Trophoblast cell (in vitro differentiated cells and primary cell): ENCODE measurements at regions not wholly inside any gene's neighbourhood (a gene's known extent, or its start where the extent isn't known, plus 50 kb on each side); places are given as distances from the start of the nearest gene placed in this dataset.

Experiments
- DNase-seq, 2 donors: peaks; one replicate each; pipeline ENCODE4 v3.0.0-alpha.2; 2016
- H2AFZ ChIP-seq: 2 replicates; pipeline ENCODE4 v1.6.1; 2013; ENCODE audit warnings: low read length, moderate library complexity, mild to moderate bottlenecking; ENCODE audit not compliant: insufficient read depth, poor library complexity
- H2AK5ac ChIP-seq: 2 replicates; pipeline ENCODE4 v1.6.1; 2013; ENCODE audit warnings: mild to moderate bottlenecking, low read length
- H2BK120ac ChIP-seq: 2 replicates; pipeline ENCODE4 v1.6.1; 2013; ENCODE audit warnings: low read length, mild to moderate bottlenecking, moderate library complexity; ENCODE audit not compliant: insufficient read depth, poor library complexity
- H2BK12ac ChIP-seq: 2 replicates; pipeline ENCODE4 v1.6.1; 2013; ENCODE audit warnings: mild to moderate bottlenecking, low read length, moderate library complexity
- H2BK5ac ChIP-seq: 2 replicates; pipeline ENCODE4 v1.6.1; 2013; ENCODE audit warnings: low read length, low read depth, moderate library complexity, mild to moderate bottlenecking; ENCODE audit not compliant: poor library complexity
- H3K14ac ChIP-seq: 2 replicates; pipeline ENCODE4 v1.6.1; 2013; ENCODE audit warnings: mild to moderate bottlenecking, low read length
- H3K18ac ChIP-seq: 2 replicates; pipeline ENCODE4 v1.6.1; 2013; ENCODE audit warnings: mild to moderate bottlenecking, low read length
- H3K23ac ChIP-seq: 2 replicates; pipeline ENCODE4 v1.6.1; 2013; ENCODE audit warnings: low read length
- H3K27ac ChIP-seq: 2 replicates; pipeline ENCODE4 v1.5.1; 2013; ENCODE audit warnings: low read depth, mild to moderate bottlenecking, inconsistent platforms, low read length, moderate library complexity
- H3K27me3 ChIP-seq: 2 replicates; pipeline ENCODE4 v1.6.1; 2013; ENCODE audit warnings: inconsistent platforms, mild to moderate bottlenecking, low read length, moderate library complexity; ENCODE audit not compliant: insufficient read depth
- H3K36me3 ChIP-seq, 2 experiments: 1 replicate in 1 of 2; 2 replicates in 1 of 2; pipeline ENCODE4 v1.6.1; 2013; ENCODE audit warnings: low read length in 2 of 2, mild to moderate bottlenecking in 2 of 2, moderate library complexity in 1 of 2; ENCODE audit not compliant: insufficient read depth in 2 of 2, control insufficient read depth in 1 of 2
- H3K4ac ChIP-seq: 2 replicates; pipeline ENCODE4 v1.6.1; 2013; ENCODE audit warnings: low read depth, mild to moderate bottlenecking, low read length, moderate library complexity
- H3K4me1 ChIP-seq, 2 experiments: 1 replicate in 1 of 2; 2 replicates in 1 of 2; pipeline ENCODE4 v1.6.1; 2013; ENCODE audit warnings: low read length in 2 of 2, mild to moderate bottlenecking in 2 of 2, moderate library complexity in 1 of 2; ENCODE audit not compliant: insufficient read depth in 2 of 2, control insufficient read depth in 1 of 2
- H3K4me2 ChIP-seq: 2 replicates; pipeline ENCODE4 v1.6.1; 2013; ENCODE audit warnings: inconsistent platforms, mild to moderate bottlenecking, low read length, moderate library complexity
- H3K4me3 ChIP-seq: 2 replicates; pipeline ENCODE4 v1.5.1; 2013; ENCODE audit warnings: mild to moderate bottlenecking, low read depth, low read length, inconsistent platforms
- H3K79me1 ChIP-seq: one replicate; pipeline ENCODE4 v1.6.1; 2013; ENCODE audit warnings: low read length
- H3K79me2 ChIP-seq: 2 replicates; pipeline ENCODE4 v1.6.1; 2013; ENCODE audit warnings: low read length, mild to moderate bottlenecking; ENCODE audit not compliant: control insufficient read depth, insufficient read depth, poor library complexity
- H3K9ac ChIP-seq: 2 replicates; pipeline ENCODE4 v1.6.1; 2013; ENCODE audit warnings: mild to moderate bottlenecking, low read length
- H3K9me3 ChIP-seq: 2 replicates; pipeline ENCODE4 v1.6.1; 2013; ENCODE audit warnings: low read depth, mild to moderate bottlenecking, control low read depth, inconsistent platforms, low read length; ENCODE audit not compliant: insufficient read depth
- H4K12ac ChIP-seq: 2 replicates; pipeline ENCODE4 v1.6.1; 2013; ENCODE audit warnings: low read depth, mild to moderate bottlenecking, low read length, moderate library complexity
- H4K8ac ChIP-seq: 2 replicates; pipeline ENCODE4 v1.6.1; 2013; ENCODE audit warnings: low read depth, mild to moderate bottlenecking, low read length, moderate library complexity
- H4K91ac ChIP-seq: one replicate; pipeline ENCODE4 v1.6.1; 2013; ENCODE audit warnings: low read depth, mild to moderate bottlenecking, low read length, moderate library complexity
- WGBS: extraction: QIAGEN DNeasy Blood & Tissue Kit; methylation state at CpG from one replicate; pipeline ENCODE4 v1.1.7; 2013; ENCODE audit warnings: missing lambda C conversion rate; ENCODE audit not compliant: insufficient read length, insufficient coverage; ENCODE audit errors: extremely low coverage; 5-methylcytosine and 5-hydroxymethylcytosine counted together

GRCh38 chrX:139213241-139213709, 317.3 kb upstream of the F9 start:
- Histone ChIP-seq H3K23ac (no peak overlapping the region), H3K4me1 (peaks cover 0 to 2% of the 10 kb centered on the region in 2 experiments), H3K79me1 (no peaks in the 10 kb centered on the region), H3K4me3 (no peak overlapping the region), H3K79me2 (no peaks in the 10 kb centered on the region), H3K14ac (no peak overlapping the region), H3K18ac (no peak overlapping the region), H2BK12ac (no peak overlapping the region), H2AK5ac (no peak overlapping the region), H3K4me2 (no peak overlapping the region), H2BK5ac (no peak overlapping the region), H2AFZ (no peak overlapping the region), H3K36me3 (no peaks in the 10 kb centered on the region), H4K12ac (no peak overlapping the region), H3K27ac (no peak overlapping the region), H3K4ac (no peak overlapping the region), H3K9me3 (no peaks in the 10 kb centered on the region), H4K91ac (no peak overlapping the region), H4K8ac (no peak overlapping the region), H2BK120ac (no peak overlapping the region), H3K27me3 (no peaks in the 10 kb centered on the region), H3K9ac (no peak overlapping the region)
- WGBS = no CpG with 5 or more reads among the region's 3 CpGs
- DNase-seq = no peak

GRCh38 chrX:139211568-139212182, 318.9 kb upstream of the F9 start:
- Histone ChIP-seq H2AFZ (no peak overlapping the region), H4K8ac (peak overlapping the region; percentile 47), H3K79me1 (no peaks in the 10 kb centered on the region), H2BK12ac (no peak overlapping the region), H3K27ac (no peak overlapping the region), H3K4ac (no peak overlapping the region), H3K4me2 (peak overlapping the region; percentile 23), H3K23ac (no peak overlapping the region), H2BK5ac (no peak overlapping the region), H3K36me3 (no peaks in the 10 kb centered on the region), H4K91ac (no peak overlapping the region), H3K18ac (no peak overlapping the region), H3K4me1 (peaks cover 0 to 2% of the 10 kb centered on the region in 2 experiments), H4K12ac (no peak overlapping the region), H3K14ac (no peak overlapping the region), H3K4me3 (no peak overlapping the region), H3K9me3 (no peaks in the 10 kb centered on the region), H2BK120ac (no peak overlapping the region), H2AK5ac (no peak overlapping the region), H3K9ac (no peak overlapping the region), H3K27me3 (no peaks in the 10 kb centered on the region), H3K79me2 (no peaks in the 10 kb centered on the region)
- DNase-seq = no peak
- WGBS = no CpG with 5 or more reads among the region's 8 CpGs

GRCh38 chrX:139209342-139209741, 321.2 kb upstream of the F9 start:
- no peak overlapping the region for H3K14ac ChIP-seq

DNA sequence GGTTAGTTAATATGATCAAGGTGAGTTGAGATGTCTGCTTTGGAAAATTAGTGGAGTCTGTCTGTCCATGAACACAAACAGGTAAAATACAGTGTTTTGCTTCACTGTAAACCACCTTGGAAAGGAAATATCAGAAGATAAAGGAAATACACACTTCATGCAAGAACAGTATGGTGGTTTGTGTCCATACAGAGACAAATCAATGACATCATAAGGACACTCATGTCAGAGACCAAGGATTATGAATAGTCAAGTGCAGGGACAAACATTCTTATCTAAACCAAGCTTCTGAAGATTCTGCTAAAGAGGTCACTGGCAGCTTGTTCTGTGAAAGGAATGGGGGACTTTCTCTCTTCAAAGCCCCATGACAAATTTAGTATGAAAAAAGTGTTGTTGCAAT, 322.9 kb upstream of the F9 start:
- Histone ChIP-seq H3K14ac (no peak overlapping the region), H2AFZ (no peak overlapping the region), H3K23ac (no peak overlapping the region), H4K12ac (no peak overlapping the region), H4K8ac (no peak overlapping the region), H3K18ac (no peak overlapping the region), H3K9ac (no peak overlapping the region), H3K4me3 (no peak overlapping the region), H3K36me3 (no peaks in the 10 kb centered on the region), H2BK120ac (no peak overlapping the region), H3K79me2 (no peaks in the 10 kb centered on the region), H3K27ac (no peak overlapping the region), H2BK12ac (no peak overlapping the region), H3K4me1 (peaks cover 0 to 6% of the 10 kb centered on the region in 2 experiments), H3K4me2 (no peak overlapping the region), H3K79me1 (no peaks in the 10 kb centered on the region), H3K9me3 (no peaks in the 10 kb centered on the region), H2AK5ac (no peak overlapping the region), H4K91ac (no peak overlapping the region), H3K4ac (no peak overlapping the region), H2BK5ac (no peak overlapping the region), H3K27me3 (peaks cover 4% of the 10 kb centered on the region)
- no peak for DNase-seq

More at GRCh38 chrX:139209342-139209741, 321.2 kb upstream of the F9 start:
- Histone ChIP-seq H2AK5ac (no peak overlapping the region), H4K91ac (no peak overlapping the region), H4K8ac (no peak overlapping the region), H3K4me1 (peaks cover 0 to 2% of the 10 kb centered on the region in 2 experiments), H3K36me3 (no peaks in the 10 kb centered on the region), H3K4me2 (no peak overlapping the region), H2BK5ac (no peak overlapping the region), H2BK120ac (no peak overlapping the region), H3K79me1 (no peaks in the 10 kb centered on the region), H3K9ac (no peak overlapping the region), H2AFZ (no peak overlapping the region), H3K79me2 (no peaks in the 10 kb centered on the region), H3K4me3 (no peak overlapping the region), H3K9me3 (no peaks in the 10 kb centered on the region), H3K27ac (no peak overlapping the region), H3K27me3 (no peaks in the 10 kb centered on the region), H3K18ac (no peak overlapping the region), H3K23ac (no peak overlapping the region), H2BK12ac (no peak overlapping the region), H4K12ac (no peak overlapping the region), H3K4ac (no peak overlapping the region)
- no CpG with 5 or more reads among the region's 5 CpGs for WGBS
- DNase-seq = no peak
